Dendritic cell treated with granulocyte-macrophage colony-stimulating factor and Interleukin-4, amounts not matched to agents 40 ng/mL and 50 ng/mL, for 4 days (primary cell): ENCODE measurements at regions not wholly inside any gene's neighbourhood (a gene's known extent, or its start where the extent isn't known, plus 50 kb on each side); places are given as distances from the start of the nearest gene placed in this dataset.

ENCODE experiments used
- H3K27ac Mint-ChIP-seq: one replicate; pipeline ENCODE4 v1.8.0; 2022; ENCODE audit warnings: mild to moderate bottlenecking, mixed read lengths
- H3K27me3 Mint-ChIP-seq: one replicate; pipeline ENCODE4 v1.8.0; 2022; ENCODE audit warnings: mild to moderate bottlenecking, mixed read lengths
- H3K36me3 Mint-ChIP-seq: one replicate; pipeline ENCODE4 v1.8.0; 2022; ENCODE audit warnings: low read depth, mixed read lengths
- H3K4me1 Mint-ChIP-seq: one replicate; pipeline ENCODE4 v1.8.0; 2022; ENCODE audit warnings: low read depth, mixed read lengths
- H3K4me3 Mint-ChIP-seq: one replicate; pipeline ENCODE4 v1.8.0; 2022; ENCODE audit warnings: mild to moderate bottlenecking, moderate library complexity, mixed read lengths
- H3K9me3 Mint-ChIP-seq: one replicate; pipeline ENCODE4 v1.8.0; 2022; ENCODE audit warnings: mixed read lengths
- intact Hi-C: fragments of 100-400 bp; cut with micrococcal nuclease; formaldehyde crosslinking; loops from one replicate; pipeline ENCODE4 v1.15.0; 2022

- Mint-ChIP-seq H3K27me3 (no peaks in the 10 kb centered on the region), H3K9me3 (peaks cover 57% of the 10 kb centered on the region), H3K36me3 (no peaks in the 10 kb centered on the region), H3K4me1 (no peaks in the 10 kb centered on the region), H3K27ac (no peak overlapping the region), H3K4me3 (no peak overlapping the region)
- intact Hi-C loops: no loop called here
Measured at GRCh38 chr16:35308674-35309073, 1849.3 kb downstream of the TP53TG3F start.

DNA sequence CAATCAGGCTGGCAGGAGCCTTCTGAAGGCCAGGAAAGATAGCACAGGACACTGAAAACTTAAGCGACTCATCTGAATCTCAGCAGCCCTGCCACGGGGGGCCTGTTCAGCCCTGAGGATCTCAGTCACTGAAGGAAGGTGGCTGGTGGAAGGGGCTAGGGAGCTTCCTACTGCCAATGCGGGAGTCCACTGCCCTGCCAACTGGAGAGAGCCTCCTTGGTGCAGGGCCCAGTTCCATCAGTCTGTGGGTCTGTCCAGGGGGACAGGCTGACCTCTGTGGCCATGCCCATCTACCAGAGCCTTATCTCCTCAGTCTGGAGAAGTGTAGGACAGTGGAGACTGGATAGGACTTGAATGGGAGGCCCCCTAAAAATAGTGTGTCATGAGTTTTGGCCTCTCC lies 1851.6 kb downstream of the TP53TG3F start:
- intact Hi-C loops: no loop called here
- Mint-ChIP-seq H3K4me3 (no peak overlapping the region), H3K36me3 (no peaks in the 10 kb centered on the region), H3K27me3 (no peaks in the 10 kb centered on the region), H3K27ac (no peak overlapping the region), H3K4me1 (no peaks in the 10 kb centered on the region), H3K9me3 (peaks cover 72% of the 10 kb centered on the region)

DNA sequence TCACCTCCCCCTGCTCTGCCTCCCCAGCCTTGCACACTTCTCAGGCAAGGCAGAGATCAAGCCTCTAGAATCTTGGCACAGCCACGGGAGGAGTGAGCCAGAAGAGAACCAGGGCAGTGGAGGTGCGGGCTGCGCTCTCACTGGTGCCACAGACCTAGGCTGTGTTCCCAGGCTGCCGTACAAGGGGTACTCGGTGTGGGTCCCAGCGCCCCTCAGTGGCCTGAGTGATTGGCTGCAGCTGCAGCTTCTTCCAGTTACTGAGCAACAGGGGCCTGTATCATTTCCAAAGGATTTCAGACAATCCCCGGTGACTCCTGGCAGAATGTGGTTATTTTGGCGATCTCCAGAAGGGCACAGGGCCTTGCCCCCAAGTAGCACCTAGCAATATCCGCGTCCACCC lies 1852.1 kb downstream of the TP53TG3F start:
- intact Hi-C loops: no loop called here
- Mint-ChIP-seq H3K9me3 (peaks cover 72% of the 10 kb centered on the region), H3K4me3 (no peak overlapping the region), H3K36me3 (no peaks in the 10 kb centered on the region), H3K27me3 (no peaks in the 10 kb centered on the region), H3K4me1 (no peaks in the 10 kb centered on the region), H3K27ac (no peak overlapping the region)

GRCh38 chr16:35314298-35314697 lies 1854.9 kb downstream of the TP53TG3F start:
- H3K36me3 Mint-ChIP-seq: no peaks in the 10 kb centered on the region
- peaks cover 66% of the 10 kb centered on the region for H3K9me3 Mint-ChIP-seq
- no peaks in the 10 kb centered on the region for H3K4me1 Mint-ChIP-seq
- H3K27me3 Mint-ChIP-seq: no peaks in the 10 kb centered on the region
- intact Hi-C loops: no loop called here
- no peak overlapping the region for H3K27ac Mint-ChIP-seq
- H3K4me3 Mint-ChIP-seq: no peak overlapping the region

- Mint-ChIP-seq H3K4me3 (no peak overlapping the region), H3K27ac (no peak overlapping the region), H3K9me3 (peaks cover 39% of the 10 kb centered on the region)
Measured at GRCh38 chr16:35319536-35320192, 1860.3 kb downstream of the TP53TG3F start.

GRCh38 chr16:35325936-35326335 lies 1866.5 kb downstream of the TP53TG3F start:
- no peak overlapping the region for H3K27ac Mint-ChIP-seq
- intact Hi-C loops: no loop called here
- H3K36me3 Mint-ChIP-seq: no peaks in the 10 kb centered on the region
- H3K4me1 Mint-ChIP-seq: no peaks in the 10 kb centered on the region
- no peaks in the 10 kb centered on the region for H3K27me3 Mint-ChIP-seq
- no peak overlapping the region for H3K4me3 Mint-ChIP-seq
- H3K9me3 Mint-ChIP-seq: peaks cover 28% of the 10 kb centered on the region

More at GRCh38 chr16:35319536-35320192, 1860.3 kb downstream of the TP53TG3F start:
- intact Hi-C loops: no loop called here
- H3K27me3 Mint-ChIP-seq: no peaks in the 10 kb centered on the region
- H3K4me1 Mint-ChIP-seq: no peaks in the 10 kb centered on the region
- H3K36me3 Mint-ChIP-seq: no peaks in the 10 kb centered on the region

- Mint-ChIP-seq H3K27ac (no peak overlapping the region), H3K4me1 (no peaks in the 10 kb centered on the region), H3K27me3 (no peaks in the 10 kb centered on the region), H3K9me3 (peaks cover 35% of the 10 kb centered on the region), H3K36me3 (no peaks in the 10 kb centered on the region), H3K4me3 (no peak overlapping the region)
- intact Hi-C loops: no loop called here
Measured at GRCh38 chr16:35339337-35339736, 1879.9 kb downstream of the TP53TG3F start.

DNA sequence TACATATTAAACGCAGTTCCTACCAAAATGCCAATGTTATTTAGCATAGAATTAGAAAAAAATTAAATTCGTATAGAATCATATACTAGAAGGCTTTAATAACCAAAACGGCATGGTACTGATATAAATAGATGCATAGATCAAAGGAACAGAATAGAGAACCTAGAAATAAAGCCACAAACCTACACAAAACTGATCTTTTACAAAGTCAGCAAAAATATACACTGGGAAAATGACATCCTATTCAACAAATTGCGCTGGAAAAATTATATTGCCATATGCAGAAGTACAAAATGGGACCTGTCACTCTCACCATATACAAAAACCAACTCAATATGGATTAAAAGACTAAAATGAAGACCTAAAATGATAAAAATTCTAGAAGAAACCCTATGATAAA lies 1882.6 kb downstream of the TP53TG3F start:
- Mint-ChIP-seq H3K36me3 (no peaks in the 10 kb centered on the region), H3K27ac (no peak overlapping the region), H3K9me3 (peaks cover 34% of the 10 kb centered on the region), H3K4me1 (no peaks in the 10 kb centered on the region), H3K4me3 (no peak overlapping the region), H3K27me3 (no peaks in the 10 kb centered on the region)
- intact Hi-C loops: no loop called here

- intact Hi-C loops: no loop called here
- no peak overlapping the region for H3K27ac Mint-ChIP-seq
- H3K36me3 Mint-ChIP-seq: no peaks in the 10 kb centered on the region
- no peaks in the 10 kb centered on the region for H3K27me3 Mint-ChIP-seq
- no peaks in the 10 kb centered on the region for H3K4me1 Mint-ChIP-seq
- H3K9me3 Mint-ChIP-seq: peaks cover 35% of the 10 kb centered on the region
- H3K4me3 Mint-ChIP-seq: no peak overlapping the region
Measured at GRCh38 chr16:35344012-35344762, 1884.8 kb downstream of the TP53TG3F start.

GRCh38 chr16:35352431-35352830 lies 1893.0 kb downstream of the TP53TG3F start:
- Mint-ChIP-seq H3K27ac (no peak overlapping the region), H3K4me3 (no peak overlapping the region), H3K27me3 (no peaks in the 10 kb centered on the region), H3K9me3 (peaks cover 20% of the 10 kb centered on the region), H3K4me1 (no peaks in the 10 kb centered on the region), H3K36me3 (no peaks in the 10 kb centered on the region)
- intact Hi-C loops: no loop called here

GRCh38 chr16:35363510-35363909 lies 1904.1 kb downstream of the TP53TG3F start:
- Mint-ChIP-seq H3K27ac (no peak overlapping the region), H3K9me3 (peaks cover 9% of the 10 kb centered on the region), H3K36me3 (no peaks in the 10 kb centered on the region), H3K27me3 (no peaks in the 10 kb centered on the region), H3K4me1 (no peaks in the 10 kb centered on the region), H3K4me3 (no peak overlapping the region)
- intact Hi-C loops: no loop called here

DNA sequence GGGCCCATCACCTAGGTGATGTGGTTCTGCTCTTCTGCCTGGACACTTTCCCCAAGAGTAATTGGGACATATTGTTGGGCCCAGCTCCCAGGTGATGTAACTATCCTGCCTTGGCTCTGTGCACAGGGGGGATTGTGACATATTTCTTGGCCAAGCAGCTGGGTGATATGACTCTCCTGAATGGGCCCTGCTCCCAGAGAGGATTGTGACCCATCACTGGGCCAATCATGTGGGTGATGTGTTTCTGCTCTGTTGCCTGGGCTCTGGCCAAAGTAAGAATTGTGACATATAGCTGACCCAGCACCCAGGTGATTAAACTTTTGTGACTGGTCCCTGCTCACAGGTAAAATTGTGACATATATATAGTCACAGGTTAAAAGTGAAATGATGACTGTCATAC lies 1904.9 kb downstream of the TP53TG3F start:
- peaks cover 9% of the 10 kb centered on the region for H3K9me3 Mint-ChIP-seq
- H3K27ac Mint-ChIP-seq: no peak overlapping the region
- no peaks in the 10 kb centered on the region for H3K27me3 Mint-ChIP-seq
- no peak overlapping the region for H3K4me3 Mint-ChIP-seq
- H3K36me3 Mint-ChIP-seq: no peaks in the 10 kb centered on the region
- intact Hi-C loops: no loop called here
- no peaks in the 10 kb centered on the region for H3K4me1 Mint-ChIP-seq

- Mint-ChIP-seq H3K27ac (no peak overlapping the region), H3K4me1 (no peaks in the 10 kb centered on the region), H3K9me3 (peaks cover 9% of the 10 kb centered on the region), H3K36me3 (no peaks in the 10 kb centered on the region), H3K27me3 (no peaks in the 10 kb centered on the region), H3K4me3 (no peak overlapping the region)
- intact Hi-C loops: no loop called here
Measured at GRCh38 chr16:35365675-35366074, 1906.3 kb downstream of the TP53TG3F start.

DNA sequence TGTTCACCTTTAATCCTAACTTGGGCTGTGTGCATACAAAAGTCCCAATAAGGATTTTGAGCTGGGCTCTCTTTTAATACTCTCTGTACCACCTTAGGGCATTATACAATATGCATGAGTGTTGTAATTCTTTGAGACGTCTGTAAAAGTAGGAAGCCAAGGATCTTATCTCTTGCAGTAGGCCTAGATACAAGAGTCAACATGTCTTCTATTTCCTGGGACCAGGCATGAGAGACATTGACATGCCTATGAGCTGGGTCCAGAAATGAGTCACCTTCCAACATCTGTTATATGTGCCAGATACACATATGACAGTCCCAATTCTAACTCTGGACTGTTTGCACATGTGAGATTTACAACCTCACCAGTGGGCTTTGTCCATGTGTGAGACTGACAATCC lies 1911.2 kb downstream of the TP53TG3F start:
- no peak overlapping the region for H3K27ac Mint-ChIP-seq
- no peaks in the 10 kb centered on the region for H3K36me3 Mint-ChIP-seq
- no peak overlapping the region for H3K4me3 Mint-ChIP-seq
- intact Hi-C loops: no loop called here
- H3K9me3 Mint-ChIP-seq: peaks cover 9% of the 10 kb centered on the region
- H3K4me1 Mint-ChIP-seq: no peaks in the 10 kb centered on the region
- no peaks in the 10 kb centered on the region for H3K27me3 Mint-ChIP-seq

DNA sequence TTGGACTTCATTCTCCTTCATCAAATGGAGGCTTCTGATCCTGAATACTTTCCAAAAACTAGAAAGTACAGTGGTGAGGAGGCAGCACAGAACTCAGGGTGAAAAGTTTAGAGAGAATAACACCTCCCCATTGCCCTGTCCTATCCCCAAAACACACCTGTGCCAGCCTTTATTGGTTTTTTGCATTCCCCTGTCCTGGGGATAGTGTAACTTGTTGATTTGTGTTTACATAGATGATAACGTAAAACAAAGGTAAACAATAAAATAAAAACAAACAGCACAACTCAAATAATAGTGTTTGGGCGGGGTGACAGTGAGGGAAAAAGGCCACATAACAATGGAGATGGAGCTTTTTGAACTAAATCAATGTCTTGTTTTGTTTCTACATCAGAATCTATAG lies 1917.7 kb downstream of the TP53TG3F start:
- intact Hi-C loops: no loop called here
- Mint-ChIP-seq H3K4me3 (no peak overlapping the region), H3K4me1 (no peaks in the 10 kb centered on the region), H3K36me3 (no peaks in the 10 kb centered on the region), H3K9me3 (peaks cover 22% of the 10 kb centered on the region), H3K27me3 (no peaks in the 10 kb centered on the region), H3K27ac (no peak overlapping the region)
